ENCODE measurements at regions not wholly inside any gene's neighbourhood (a gene's known extent, or its start where the extent isn't known, plus 50 kb on each side); places are given as distances from the start of the nearest gene placed in this dataset.

- Mint-ChIP-seq H3K9me3 (peaks cover 20% of the 10 kb centered on the region), H3K27ac (no peak overlapping the region), H3K4me1 (no peaks in the 10 kb centered on the region), H3K27me3 (ENCODE audit: low read depth) (peaks cover 5% of the 10 kb centered on the region), H3K4me3 (no peak overlapping the region), H3K36me3 (peaks cover 11% of the 10 kb centered on the region)
- ChIA-PET POLR2A (no interaction called here), CTCF (interaction anchor here (0.6 kb wide), 1 partner anchor 487 kb away, joined by 3 read pairs; no protein-coding TSS in a partner anchor)
- ATAC-seq (no peak), DNase-seq (ENCODE audit: low spot score) (no peak)
- TF ChIP-seq RELA (CRISPR knock-in tag; IDR thresholded peaks at IDR 0.05; ENCODE audit: borderline replicate concordance) (no peak), NR2C2 (CRISPR knock-in tag; IDR thresholded peaks at IDR 0.05) (no peak), TP53 (CRISPR knock-in tag; IDR thresholded peaks at IDR 0.05) (no peak), NFATC4 (CRISPR knock-in tag; IDR thresholded peaks at IDR 0.05) (no peak), TEAD1 (CRISPR knock-in tag; IDR thresholded peaks at IDR 0.05) (no peak), ZMAT4 (CRISPR knock-in tag; IDR thresholded peaks at IDR 0.05) (no peak), E2F1 (CRISPR knock-in tag; IDR thresholded peaks at IDR 0.05) (no peak), EMX1 (CRISPR knock-in tag; IDR thresholded peaks at IDR 0.05) (no peak)
- TF ChIP-seq, protein P1, sequence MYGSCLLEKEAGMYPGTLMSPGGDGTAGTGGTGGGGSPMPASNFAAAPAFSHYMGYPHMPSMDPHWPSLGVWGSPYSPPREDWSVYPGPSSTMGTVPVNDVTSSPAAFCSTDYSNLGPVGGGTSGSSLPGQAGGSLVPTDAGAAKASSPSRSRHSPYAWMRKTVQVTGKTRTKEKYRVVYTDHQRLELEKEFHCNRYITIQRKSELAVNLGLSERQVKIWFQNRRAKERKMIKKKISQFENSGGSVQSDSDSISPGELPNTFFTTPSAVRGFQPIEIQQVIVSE (CRISPR knock-in tag; IDR thresholded peaks at IDR 0.05; ENCODE audit: borderline replicate concordance): no peak
These were observed 185.2 kb downstream of the C16orf95 start for GRCh38 chr16:87131996-87132345.

DNA sequence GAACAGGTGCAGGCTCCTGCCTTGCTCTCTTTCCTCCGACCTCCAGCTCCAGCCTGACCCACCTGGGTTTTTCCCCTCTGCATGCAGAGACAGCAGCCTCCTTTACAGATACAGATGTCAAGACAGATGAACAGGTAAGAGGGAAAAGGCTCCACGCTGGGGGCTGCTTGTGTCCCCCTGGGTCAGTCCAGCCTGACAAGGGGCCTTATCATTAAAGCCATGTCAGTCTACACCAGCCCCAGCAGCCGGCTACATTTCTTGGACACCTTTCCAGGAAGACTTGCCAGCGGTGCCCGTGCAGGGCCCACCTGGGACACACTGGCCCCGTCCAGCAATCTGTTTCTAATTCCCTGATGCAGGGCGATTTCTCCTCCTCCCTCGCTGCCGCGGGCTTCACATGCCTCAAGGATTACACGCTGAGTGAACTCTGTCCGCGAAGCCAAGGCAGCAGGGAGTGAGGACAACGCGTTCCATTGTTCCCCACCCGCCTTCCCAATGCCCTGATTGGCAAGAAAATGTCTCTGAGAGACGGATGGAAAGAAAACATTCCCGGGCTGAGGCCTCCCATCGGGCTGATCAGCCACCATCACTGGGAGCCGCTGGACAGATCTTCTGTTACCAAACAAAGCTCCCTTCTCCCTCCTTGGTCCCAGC is 184.7 kb downstream of the C16orf95 start:
- Mint-ChIP-seq H3K27me3 (ENCODE audit: low read depth) (peaks cover 5% of the 10 kb centered on the region), H3K4me1 (no peaks in the 10 kb centered on the region), H3K9me3 (peaks cover 25% of the 10 kb centered on the region), H3K27ac (no peak overlapping the region), H3K4me3 (no peak overlapping the region), H3K36me3 (peaks cover 13% of the 10 kb centered on the region)
- DNase-seq (ENCODE audit: low spot score) (no peak), ATAC-seq (no peak)
- no peak for TF ChIP-seq CTCF (IDR thresholded peaks at IDR 0.05)
- TF ChIP-seq, protein P2, sequence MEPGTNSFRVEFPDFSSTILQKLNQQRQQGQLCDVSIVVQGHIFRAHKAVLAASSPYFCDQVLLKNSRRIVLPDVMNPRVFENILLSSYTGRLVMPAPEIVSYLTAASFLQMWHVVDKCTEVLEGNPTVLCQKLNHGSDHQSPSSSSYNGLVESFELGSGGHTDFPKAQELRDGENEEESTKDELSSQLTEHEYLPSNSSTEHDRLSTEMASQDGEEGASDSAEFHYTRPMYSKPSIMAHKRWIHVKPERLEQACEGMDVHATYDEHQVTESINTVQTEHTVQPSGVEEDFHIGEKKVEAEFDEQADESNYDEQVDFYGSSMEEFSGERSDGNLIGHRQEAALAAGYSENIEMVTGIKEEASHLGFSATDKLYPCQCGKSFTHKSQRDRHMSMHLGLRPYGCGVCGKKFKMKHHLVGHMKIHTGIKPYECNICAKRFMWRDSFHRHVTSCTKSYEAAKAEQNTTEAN (CRISPR knock-in tag; IDR thresholded peaks at IDR 0.05): no peak
- ChIA-PET CTCF (interaction anchor here (0.6 to 1.4 kb wide), 3 partner anchors 11 to 486 kb away, joined by 3 read pairs; no protein-coding TSS in a partner anchor), POLR2A (no interaction called here)

DNA sequence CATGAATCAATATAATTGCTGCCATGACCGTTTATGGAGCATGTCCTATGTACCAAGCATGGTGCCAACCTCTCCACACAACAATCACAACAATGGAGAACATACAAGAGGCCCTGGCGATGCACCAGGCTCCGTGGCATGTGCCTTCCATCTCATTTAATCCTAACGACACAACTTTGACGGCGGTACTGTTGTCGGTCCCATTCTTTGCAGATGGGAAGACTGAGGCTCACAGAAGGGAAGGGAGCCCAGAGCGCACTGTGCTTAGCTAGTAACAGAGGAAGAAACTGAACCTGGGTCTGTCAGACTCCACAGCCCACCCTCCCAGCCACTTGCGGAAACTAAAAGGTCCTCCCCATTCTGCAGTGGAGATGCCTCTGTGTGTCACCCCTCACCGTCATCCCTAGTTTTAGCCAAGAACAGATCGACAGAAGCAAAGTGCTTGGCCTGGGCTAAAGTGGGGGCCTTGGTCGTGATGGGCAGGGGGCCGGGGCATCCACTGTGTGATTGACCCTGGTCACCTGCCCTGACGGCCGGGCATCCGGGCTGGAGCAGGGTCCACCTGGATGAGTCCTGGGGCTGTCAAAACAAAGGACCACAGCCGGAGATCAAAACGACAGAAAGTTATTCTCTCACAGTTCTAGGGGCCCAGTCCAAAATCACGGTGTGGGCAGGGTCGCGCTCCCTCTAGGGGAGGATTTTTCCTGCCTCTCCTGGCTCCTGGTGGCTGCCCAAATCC is 183.9 kb downstream of the C16orf95 start:
- peaks cover 27% of the 10 kb centered on the region for H3K9me3 Mint-ChIP-seq

More for the DNA sequence above, 183.9 kb downstream of the C16orf95 start:
- Mint-ChIP-seq H3K27ac (peak overlapping the region; percentile 40; the same call in 1 of the 2 replicates), H3K36me3 (peaks cover 15% of the 10 kb centered on the region), H3K4me1 (no peaks in the 10 kb centered on the region), H3K4me3 (no peak overlapping the region), H3K27me3 (ENCODE audit: low read depth) (peaks cover 5% of the 10 kb centered on the region)
- ATAC-seq: no peak
- TF ChIP-seq, protein P3, sequence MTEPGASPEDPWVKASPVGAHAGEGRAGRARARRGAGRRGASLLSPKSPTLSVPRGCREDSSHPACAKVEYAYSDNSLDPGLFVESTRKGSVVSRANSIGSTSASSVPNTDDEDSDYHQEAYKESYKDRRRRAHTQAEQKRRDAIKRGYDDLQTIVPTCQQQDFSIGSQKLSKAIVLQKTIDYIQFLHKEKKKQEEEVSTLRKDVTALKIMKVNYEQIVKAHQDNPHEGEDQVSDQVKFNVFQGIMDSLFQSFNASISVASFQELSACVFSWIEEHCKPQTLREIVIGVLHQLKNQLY (CRISPR knock-in tag; IDR thresholded peaks at IDR 0.05): no peak
- TF ChIP-seq, protein P4, sequence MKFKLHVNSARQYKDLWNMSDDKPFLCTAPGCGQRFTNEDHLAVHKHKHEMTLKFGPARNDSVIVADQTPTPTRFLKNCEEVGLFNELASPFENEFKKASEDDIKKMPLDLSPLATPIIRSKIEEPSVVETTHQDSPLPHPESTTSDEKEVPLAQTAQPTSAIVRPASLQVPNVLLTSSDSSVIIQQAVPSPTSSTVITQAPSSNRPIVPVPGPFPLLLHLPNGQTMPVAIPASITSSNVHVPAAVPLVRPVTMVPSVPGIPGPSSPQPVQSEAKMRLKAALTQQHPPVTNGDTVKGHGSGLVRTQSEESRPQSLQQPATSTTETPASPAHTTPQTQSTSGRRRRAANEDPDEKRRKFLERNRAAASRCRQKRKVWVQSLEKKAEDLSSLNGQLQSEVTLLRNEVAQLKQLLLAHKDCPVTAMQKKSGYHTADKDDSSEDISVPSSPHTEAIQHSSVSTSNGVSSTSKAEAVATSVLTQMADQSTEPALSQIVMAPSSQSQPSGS (CRISPR knock-in tag; IDR thresholded peaks at IDR 0.05; ENCODE audit: borderline replicate concordance, low read depth): no peak
- TF ChIP-seq CREB1 (CRISPR knock-in tag; IDR thresholded peaks at IDR 0.05) (no peak), TEAD1 (CRISPR knock-in tag; IDR thresholded peaks at IDR 0.05) (no peak), TCF7 (CRISPR knock-in tag; IDR thresholded peaks at IDR 0.05; ENCODE audit: low read depth) (no peak), E2F4 (CRISPR knock-in tag; IDR thresholded peaks at IDR 0.05; ENCODE audit: borderline replicate concordance, low read depth) (no peak), ZBTB21 (CRISPR knock-in tag; IDR thresholded peaks at IDR 0.05; ENCODE audit: borderline replicate concordance) (no peak), SMAD3 (CRISPR knock-in tag; IDR thresholded peaks at IDR 0.05; ENCODE audit: borderline replicate concordance) (no peak), ZNF423 (CRISPR knock-in tag; IDR thresholded peaks at IDR 0.05) (no peak), JAZF1 (CRISPR knock-in tag; IDR thresholded peaks at IDR 0.05) (no peak)
- DNase-seq (ENCODE audit: low spot score): no peak
- CTCF ChIA-PET: interaction anchor here (0.8 to 1.4 kb wide), 3 partner anchors 12 to 71 kb away, joined by 3 read pairs; no protein-coding TSS in a partner anchor
- POLR2A ChIA-PET: no interaction called here
